ENCODE measurements at regions not wholly inside any gene's neighbourhood (a gene's known extent, or its start where the extent isn't known, plus 50 kb on each side); places are given as distances from the start of the nearest gene placed in this dataset.

- no peak for DNase-seq (ENCODE audit: low read depth in 2 of 2)
- no peak overlapping the region for H3K4me3 ChIP-seq (replicated peaks in 1 of 2; ENCODE audit: low read depth in 2 of 2, low read length in 2 of 2)
- TF ChIP-seq CTCF (IDR thresholded peaks at IDR 0.05; ENCODE audit: low read depth, low read length), result no peak
Observed at GRCh38 chr15:93171476-93171875, 82.5 kb upstream of the RGMA start.

GRCh38 chr15:93170329-93170728 is 81.3 kb upstream of the RGMA start:
- H3K4me3 ChIP-seq (replicated peaks in 1 of 2; ENCODE audit: low read depth in 2 of 2, low read length in 2 of 2), result no peak overlapping the region
- no peak for DNase-seq (ENCODE audit: low read depth in 2 of 2)
- TF ChIP-seq CTCF (IDR thresholded peaks at IDR 0.05; ENCODE audit: low read depth, low read length), result no peak

- no peak overlapping the region for H3K4me3 ChIP-seq (replicated peaks in 1 of 2; ENCODE audit: low read depth in 2 of 2, low read length in 2 of 2)
- TF ChIP-seq CTCF (IDR thresholded peaks at IDR 0.05; ENCODE audit: low read depth, low read length), result no peak
- DNase-seq (ENCODE audit: low read depth in 2 of 2), result peak in 1 of 2 donors; percentile 20
Observed at GRCh38 chr15:93168910-93169309, 79.9 kb upstream of the RGMA start.

- TF ChIP-seq CTCF (IDR thresholded peaks at IDR 0.05; ENCODE audit: low read depth, low read length), result no peak
- no peak overlapping the region for H3K4me3 ChIP-seq (replicated peaks in 1 of 2; ENCODE audit: low read depth in 2 of 2, low read length in 2 of 2)
- no peak for DNase-seq (ENCODE audit: low read depth in 2 of 2)
Observed at GRCh38 chr15:93167291-93167690, 78.3 kb upstream of the RGMA start.

GRCh38 chr15:93166675-93167074 is 77.7 kb upstream of the RGMA start:
- no peak for TF ChIP-seq CTCF (IDR thresholded peaks at IDR 0.05; ENCODE audit: low read depth, low read length)
- no peak for DNase-seq (ENCODE audit: low read depth in 2 of 2)
- H3K4me3 ChIP-seq (replicated peaks in 1 of 2; ENCODE audit: low read depth in 2 of 2, low read length in 2 of 2), result no peak overlapping the region

GRCh38 chr15:93165734-93166470 is 76.9 kb upstream of the RGMA start:
- no peak for TF ChIP-seq CTCF (IDR thresholded peaks at IDR 0.05; ENCODE audit: low read depth, low read length)
- H3K4me3 ChIP-seq (replicated peaks in 1 of 2; ENCODE audit: low read depth in 2 of 2, low read length in 2 of 2), result no peak overlapping the region
- no peak for DNase-seq (ENCODE audit: low read depth in 2 of 2)

- TF ChIP-seq CTCF (IDR thresholded peaks at IDR 0.05; ENCODE audit: low read depth, low read length), result no peak
- no peak for DNase-seq (ENCODE audit: low read depth in 2 of 2)
- no peak overlapping the region for H3K4me3 ChIP-seq (replicated peaks in 1 of 2; ENCODE audit: low read depth in 2 of 2, low read length in 2 of 2)
Observed at GRCh38 chr15:93164409-93164808, 75.4 kb upstream of the RGMA start.

All from cardiac fibroblast (primary cell).